ENCODE measurements at regions not wholly inside any gene's neighbourhood (a gene's known extent, or its start where the extent isn't known, plus 50 kb on each side); places are given as distances from the start of the nearest gene placed in this dataset.
"Not testable (repeated sequence)": the region's sequence is repeated elsewhere in the genome, so short reads cannot be mapped to it uniquely, and the experiment has no call there.

GRCh38 chr2:219844401-219845091 is 217.1 kb downstream of the SLC4A3 start:
- no peak for DNase-seq

- DNase-seq: no peak
These were observed 221.5 kb downstream of the SLC4A3 start for GRCh38 chr2:219848882-219849281.

GRCh38 chr2:219851169-219851568 is 223.7 kb downstream of the SLC4A3 start:
- no peak for DNase-seq

- DNase-seq: no peak
These were observed 224.5 kb downstream of the SLC4A3 start for GRCh38 chr2:219851801-219852481.

GRCh38 chr2:219852626-219853025 is 225.2 kb downstream of the SLC4A3 start:
- no peak for DNase-seq

- DNase-seq: no peak
These were observed 229.2 kb downstream of the SLC4A3 start for GRCh38 chr2:219856602-219857001.

- no peak for DNase-seq
These were observed 230.3 kb downstream of the SLC4A3 start for GRCh38 chr2:219857751-219858150.

GRCh38 chr2:219861307-219861706 is 233.9 kb downstream of the SLC4A3 start:
- no peak for DNase-seq

GRCh38 chr2:219864154-219864553 is 236.7 kb downstream of the SLC4A3 start:
- no peak for DNase-seq

- DNase-seq: no peak
These were observed 241.2 kb downstream of the SLC4A3 start for GRCh38 chr2:219868635-219869034.

GRCh38 chr2:219870041-219870440 is 242.6 kb downstream of the SLC4A3 start:
- no peak for DNase-seq

GRCh38 chr2:219871351-219871750 is 243.9 kb downstream of the SLC4A3 start:
- no peak for DNase-seq

GRCh38 chr2:219875036-219875435 is 247.6 kb downstream of the SLC4A3 start:
- DNase-seq: no peak

- DNase-seq: not testable (repeated sequence)
These were observed 248.6 kb downstream of the SLC4A3 start for GRCh38 chr2:219875986-219876385.

GRCh38 chr2:219876931-219877330 is 249.5 kb downstream of the SLC4A3 start:
- DNase-seq: no peak

GRCh38 chr2:219877728-219878127 is 250.3 kb downstream of the SLC4A3 start:
- DNase-seq: no peak

- no peak for DNase-seq
These were observed 251.1 kb downstream of the SLC4A3 start for GRCh38 chr2:219878516-219878915.

- no peak for DNase-seq
These were observed 254.4 kb downstream of the SLC4A3 start for GRCh38 chr2:219881851-219882250.

- DNase-seq: no peak
These were observed 259.2 kb downstream of the SLC4A3 start for GRCh38 chr2:219886615-219887014.

- no peak for DNase-seq
These were observed 260.4 kb downstream of the SLC4A3 start for GRCh38 chr2:219887870-219888269.

- DNase-seq: no peak
These were observed 266.1 kb downstream of the SLC4A3 start for GRCh38 chr2:219893541-219893940.

- no peak for DNase-seq
These were observed 270.0 kb downstream of the SLC4A3 start for GRCh38 chr2:219897456-219897855.

- no peak for DNase-seq
These were observed 273.7 kb downstream of the SLC4A3 start for GRCh38 chr2:219901155-219901554.

GRCh38 chr2:219902891-219903552 is 275.6 kb downstream of the SLC4A3 start:
- no peak for DNase-seq
